PC-3 (cell line): ENCODE measurements at regions not wholly inside any gene's neighbourhood (a gene's known extent, or its start where the extent isn't known, plus 50 kb on each side); places are given as distances from the start of the nearest gene placed in this dataset.
"Not testable (repeated sequence)": the region's sequence is repeated elsewhere in the genome, so short reads cannot be mapped to it uniquely, and the experiment has no call there.

Experiments
- ATAC-seq: fragments of 200-7000 bp; cut with Tn5 transposase; 2 replicates; pipeline ENCODE4 v1.9.1; 2020; ENCODE audit warnings: mild to moderate bottlenecking, moderate library complexity
- BruUV-seq: library from RNA; stranded (reverse); fragments of 400-500 nt; replicated peaks from 2 replicates; lab custom pipeline; 2021; lab: Mats Ljungman, UMichigan
- CTCF ChIA-PET: fragments of 300-600 bp; sonication (Branson Sonifier 250); formaldehyde crosslinking; loops from one replicate; lab custom pipeline; 2022; ENCODE audit warnings: antibody characterized with exemption; lab: Charles Lee
- POLR2A ChIA-PET: fragments of 300-600 bp; sonication (Branson Sonifier 250); formaldehyde crosslinking; loops from one replicate; lab custom pipeline; 2022; ENCODE audit warnings: antibody characterized with exemption; ENCODE audit not compliant: unreplicated experiment; lab: Charles Lee
- DNase-seq: peaks from one replicate; pipeline ENCODE4 v3.0.0-alpha.2; 2015
- H2AFZ ChIP-seq: fragments of 300-600 bp; sonication (generic); 2 replicates; pipeline ENCODE4 v1.6.0; 2016; ENCODE audit warnings: antibody characterized with exemption, low read length
- H3F3A ChIP-seq: fragments of 300-600 bp; sonication (generic); one replicate; pipeline ENCODE4 v1.6.0; 2017; ENCODE audit warnings: antibody characterized with exemption, low read length, control low read depth, mild to moderate bottlenecking; ENCODE audit not compliant: unreplicated experiment
- H3K27ac ChIP-seq: fragments of 300-600 bp; sonication (generic); 2 replicates; pipeline ENCODE4 v1.5.1; 2016; ENCODE audit warnings: mild to moderate bottlenecking, low read length
- H3K27me3 ChIP-seq: fragments of 300-600 bp; sonication (generic); 2 replicates; pipeline ENCODE4 v1.6.1; 2016; ENCODE audit warnings: low read length, mixed read lengths
- H3K36me3 ChIP-seq: fragments of 300-600 bp; sonication (generic); 2 replicates; pipeline ENCODE4 v1.6.1; 2016; ENCODE audit warnings: low read depth, mixed run types, low read length, mixed read lengths
- H3K4me1 ChIP-seq: fragments of 300-600 bp; sonication (generic); 2 replicates; pipeline ENCODE4 v1.5.1; 2016; ENCODE audit warnings: low read length; ENCODE audit not compliant: insufficient read depth
- H3K4me2 ChIP-seq: fragments of 300-600 bp; sonication (generic); 2 replicates; pipeline ENCODE4 v1.6.0; 2016; ENCODE audit warnings: low read length
- H3K4me3 ChIP-seq: fragments of 300-600 bp; sonication (generic); 2 replicates; pipeline ENCODE4 v1.5.1; 2016; ENCODE audit warnings: mild to moderate bottlenecking, low read length, mixed read lengths
- H3K79me2 ChIP-seq: fragments of 300-600 bp; sonication (generic); 2 replicates; pipeline ENCODE4 v1.6.1; 2017; ENCODE audit warnings: low read length, mixed read lengths
- H3K9ac ChIP-seq: fragments of 300-600 bp; sonication (generic); 2 replicates; pipeline ENCODE4 v1.6.0; 2016; ENCODE audit warnings: mild to moderate bottlenecking, low read length
- H3K9me2 ChIP-seq: fragments of 300-600 bp; sonication (generic); replicated peaks from 2 replicates; pipeline ENCODE4 v1.6.1; 2016; ENCODE audit warnings: mixed run types, low read length, mixed read lengths
- H3K9me3 ChIP-seq: fragments of 300-600 bp; sonication (generic); 2 replicates; pipeline ENCODE4 v1.6.1; 2016; ENCODE audit warnings: low read length, mixed read lengths
- H4K20me1 ChIP-seq: fragments of 300-600 bp; sonication (generic); 2 replicates; pipeline ENCODE4 v1.6.1; 2016; ENCODE audit warnings: low read length, mixed read lengths
- EZH2 ChIP-seq: fragments of 300-600 bp; sonication (generic); IDR thresholded peaks from one replicate; pipeline ENCODE4 v1.6.1; 2017; ENCODE audit warnings: antibody characterized with exemption, mild to moderate bottlenecking, low read length; ENCODE audit not compliant: unreplicated experiment
- EZH2phosphoT487 ChIP-seq: fragments of 300-600 bp; sonication (generic); IDR thresholded peaks from 2 replicates; pipeline ENCODE4 v1.6.1; 2018; ENCODE audit warnings: mild to moderate bottlenecking, antibody characterized with exemption, low read length, borderline replicate concordance
- intact Hi-C: fragments of 100-400 bp; cut with micrococcal nuclease; formaldehyde crosslinking; loops from 2 replicates; pipeline ENCODE4 v1.9.0; 2023
- TF ChIP-seq, protein P1 (sequence below): fragments of 300-600 bp; sonication (generic); conservative IDR thresholded peaks from 2 replicates; pipeline ENCODE4 v1.5.1; 2017; ENCODE audit warnings: antibody characterized with exemption, low read depth, mild to moderate bottlenecking, low read length

DNA sequence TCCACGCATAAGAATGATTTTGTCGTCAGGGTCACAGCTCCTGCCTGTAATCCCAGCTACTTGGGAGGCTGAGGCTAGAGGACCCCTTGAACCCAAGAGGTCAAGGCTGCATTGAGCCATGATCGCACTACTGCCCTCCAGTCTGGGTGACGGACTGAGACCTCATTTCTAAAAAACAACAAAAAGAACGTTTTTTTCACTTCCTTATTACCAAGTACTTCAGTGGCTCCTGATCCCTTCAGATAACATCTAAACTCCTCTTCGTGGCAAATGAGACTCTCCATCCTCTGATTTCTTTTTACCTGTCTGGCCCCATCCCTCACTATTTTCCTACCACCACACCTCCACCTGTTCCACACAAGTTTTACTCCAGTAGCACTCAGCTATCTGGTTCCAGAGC is 105.4 kb upstream of the TLK1 start:
- DNase-seq, result no peak
- Histone ChIP-seq H3K4me3 (no peak overlapping the region), H3K4me2 (no peak overlapping the region), H3K36me3 (no peaks in the 10 kb centered on the region), H3K27me3 (no peaks in the 10 kb centered on the region), H2AFZ (no peak overlapping the region), H3K79me2 (no peaks in the 10 kb centered on the region), H3K9ac (no peak overlapping the region), H3K4me1 (peaks cover 4% of the 10 kb centered on the region), H4K20me1 (no peaks in the 10 kb centered on the region), H3K27ac (no peak overlapping the region), H3K9me2 (no peaks in the 10 kb centered on the region), H3K9me3 (no peaks in the 10 kb centered on the region), H3F3A (no peaks in the 10 kb centered on the region)
- intact Hi-C loops, result no loop called here
- TF ChIP-seq EZH2phosphoT487, result no peak
- TF ChIP-seq, protein P1, sequence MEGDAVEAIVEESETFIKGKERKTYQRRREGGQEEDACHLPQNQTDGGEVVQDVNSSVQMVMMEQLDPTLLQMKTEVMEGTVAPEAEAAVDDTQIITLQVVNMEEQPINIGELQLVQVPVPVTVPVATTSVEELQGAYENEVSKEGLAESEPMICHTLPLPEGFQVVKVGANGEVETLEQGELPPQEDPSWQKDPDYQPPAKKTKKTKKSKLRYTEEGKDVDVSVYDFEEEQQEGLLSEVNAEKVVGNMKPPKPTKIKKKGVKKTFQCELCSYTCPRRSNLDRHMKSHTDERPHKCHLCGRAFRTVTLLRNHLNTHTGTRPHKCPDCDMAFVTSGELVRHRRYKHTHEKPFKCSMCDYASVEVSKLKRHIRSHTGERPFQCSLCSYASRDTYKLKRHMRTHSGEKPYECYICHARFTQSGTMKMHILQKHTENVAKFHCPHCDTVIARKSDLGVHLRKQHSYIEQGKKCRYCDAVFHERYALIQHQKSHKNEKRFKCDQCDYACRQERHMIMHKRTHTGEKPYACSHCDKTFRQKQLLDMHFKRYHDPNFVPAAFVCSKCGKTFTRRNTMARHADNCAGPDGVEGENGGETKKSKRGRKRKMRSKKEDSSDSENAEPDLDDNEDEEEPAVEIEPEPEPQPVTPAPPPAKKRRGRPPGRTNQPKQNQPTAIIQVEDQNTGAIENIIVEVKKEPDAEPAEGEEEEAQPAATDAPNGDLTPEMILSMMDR, result no peak
- TF ChIP-seq EZH2, result no peak
- ATAC-seq, result no peak
- ChIA-PET POLR2A (no interaction called here), CTCF (no interaction called here)
- BruUV-seq, result no TSS peak

DNA sequence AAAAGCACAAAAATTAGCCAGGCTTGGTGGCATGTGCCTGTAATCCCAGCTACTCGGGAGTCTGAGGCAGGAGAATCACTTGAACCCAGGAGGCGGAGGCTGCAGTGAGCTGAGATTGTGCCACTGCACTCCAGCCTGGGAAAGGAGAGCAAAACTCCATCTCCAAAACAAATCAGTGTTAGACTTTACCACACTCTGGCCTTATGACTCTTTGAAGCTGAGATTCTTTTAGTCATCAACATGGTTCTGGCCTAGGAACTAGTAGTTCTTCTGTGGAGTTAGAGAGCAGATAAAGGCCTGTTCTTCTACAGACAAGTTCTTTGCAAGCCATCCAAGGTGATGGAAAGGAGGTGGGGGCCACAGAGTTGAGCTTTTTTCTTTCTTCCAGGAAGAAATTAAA is 100.8 kb upstream of the TLK1 start:
- H3K27me3 ChIP-seq, H3K79me2 ChIP-seq, POLR2A ChIA-PET, H3K4me1 ChIP-seq, H2AFZ ChIP-seq, DNase-seq, intact Hi-C loops, BruUV-seq, H3K27ac ChIP-seq, H3K36me3 ChIP-seq, H3K4me2 ChIP-seq, H4K20me1 ChIP-seq, H3K4me3 ChIP-seq, H3F3A ChIP-seq, CTCF ChIA-PET, H3K9ac ChIP-seq, H3K9me3 ChIP-seq, H3K9me2 ChIP-seq, ATAC-seq: not testable (repeated sequence)

DNA sequence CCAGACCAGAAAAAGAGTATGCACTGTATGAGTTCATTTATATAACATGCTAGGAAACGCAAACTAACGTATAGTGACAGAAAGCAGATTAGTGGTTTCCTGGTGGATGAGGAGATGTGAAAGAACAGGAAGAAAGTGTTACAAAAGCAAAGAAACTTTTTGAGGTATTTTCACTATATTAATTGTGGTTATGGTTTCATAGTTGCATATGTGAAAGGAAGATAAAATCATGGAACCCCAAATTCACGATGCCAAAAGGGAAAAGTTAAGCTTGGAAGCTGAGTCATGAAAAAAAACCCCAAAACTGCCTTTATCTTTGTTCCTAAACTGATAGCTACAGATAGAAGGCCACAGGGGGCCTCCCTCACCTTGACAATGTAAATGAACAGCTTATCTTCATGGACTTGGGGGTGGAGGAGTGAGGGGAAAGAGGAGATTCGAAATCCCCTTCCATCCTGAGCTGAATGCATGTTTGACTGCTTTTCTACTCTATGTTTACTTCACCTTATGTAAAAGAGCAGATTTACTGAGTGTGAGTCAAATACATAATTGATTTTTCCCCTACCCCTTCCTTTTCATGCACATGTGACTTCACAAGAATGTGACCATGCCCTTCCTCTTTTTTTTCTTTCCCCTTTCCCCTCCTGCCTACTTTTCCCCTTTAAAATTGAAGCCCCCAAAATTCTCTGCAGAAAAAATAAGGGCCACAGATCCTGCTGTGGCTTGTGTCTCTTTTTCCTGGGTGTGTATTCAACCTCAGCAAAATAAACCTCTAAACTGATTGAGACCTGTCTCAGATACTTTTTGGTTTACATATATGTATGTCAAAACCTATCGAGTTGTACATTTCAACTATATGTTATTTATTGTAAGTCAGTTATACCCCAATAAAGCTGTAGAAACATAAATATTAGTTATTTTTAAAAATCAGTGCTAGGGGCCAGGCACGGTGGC is 100.1 kb upstream of the TLK1 start:
- DNase-seq (peak; percentile 12), ATAC-seq (peak; percentile 76)
- H3K4me2 ChIP-seq, result no peak overlapping the region
- intact Hi-C loops, result no loop called here
- H4K20me1 ChIP-seq, result no peaks in the 10 kb centered on the region
- H3K9me2 ChIP-seq, result no peaks in the 10 kb centered on the region
- no peaks in the 10 kb centered on the region for H3K36me3 ChIP-seq
- no peak overlapping the region for H3K4me3 ChIP-seq
- no peak overlapping the region for H3K27ac ChIP-seq
- TF ChIP-seq EZH2phosphoT487 (no peak), EZH2 (no peak)
- TF ChIP-seq, protein P1, result no peak
- H3K9ac ChIP-seq, result no peak overlapping the region
- peaks cover 8% of the 10 kb centered on the region; the same call in 1 of the 2 replicates for H3K4me1 ChIP-seq
- no TSS peak for BruUV-seq
- no peaks in the 10 kb centered on the region for H3K9me3 ChIP-seq
- H3F3A ChIP-seq, result no peaks in the 10 kb centered on the region
- CTCF ChIA-PET, result interaction anchor here (0.5 kb wide), 1 partner anchor 31 kb away, joined by 7 read pairs; no protein-coding TSS in a partner anchor
- no peaks in the 10 kb centered on the region for H3K79me2 ChIP-seq
- no peak overlapping the region for H2AFZ ChIP-seq
- no peaks in the 10 kb centered on the region for H3K27me3 ChIP-seq
- POLR2A ChIA-PET, result no interaction called here
